H1 (cell line): ENCODE measurements at regions not wholly inside any gene's neighbourhood (a gene's known extent, or its start where the extent isn't known, plus 50 kb on each side); places are given as distances from the start of the nearest gene placed in this dataset.

Experiments used
- CTCF ChIA-PET: fragments of 300-600 bp; sonication (Branson Sonifier 250); formaldehyde crosslinking; loops from one replicate; lab custom pipeline; 2021; ENCODE audit not compliant: partially characterized antibody; lab: Charles Lee
- POLR2A ChIA-PET: fragments of 300-600 bp; sonication (Branson Sonifier 250); formaldehyde crosslinking; loops from one replicate; lab custom pipeline; 2021; ENCODE audit warnings: inconsistent platforms; ENCODE audit not compliant: partially characterized antibody; lab: Charles Lee
- DNase-seq, 2 experiments: peaks; one replicate each; pipeline versions ENCODE4 v3.0.0 to v3.0.0-alpha.2; 2010 to 2022; ENCODE audit warnings: low spot score in 2 of 2, low read depth in 1 of 2, mixed read lengths in 1 of 2
- FAIRE-seq: peaks from 2 replicates; lab custom pipeline; 2011; peaks lifted over from hg19 to GRCh38; lab: Jason Lieb, UNC
- H2AFZ ChIP-seq: 2 replicates; pipeline ENCODE4 v1.8.1; 2012; ENCODE audit warnings: low read length, inconsistent platforms
- H2AK5ac ChIP-seq: 2 replicates; pipeline ENCODE4 v1.6.1; 2013; ENCODE audit warnings: low read depth, low read length
- H2BK120ac ChIP-seq: replicated peaks from 2 replicates; pipeline ENCODE3; 2013; ENCODE audit warnings: low read depth, low read length, inconsistent platforms
- H2BK12ac ChIP-seq: 2 replicates; pipeline ENCODE4 v1.6.1; 2013; ENCODE audit warnings: low read depth, low read length
- H2BK15ac ChIP-seq: 2 replicates; pipeline ENCODE4 v1.6.1; 2013; ENCODE audit warnings: low read length
- H2BK20ac ChIP-seq: 2 replicates; pipeline ENCODE4 v1.6.1; 2013; ENCODE audit warnings: low read length
- H2BK5ac ChIP-seq: 2 replicates; pipeline ENCODE4 v1.6.1; 2013; ENCODE audit warnings: low read depth, low read length
- H3K14ac ChIP-seq: 2 replicates; pipeline ENCODE4 v1.6.1; 2013; ENCODE audit warnings: inconsistent platforms; ENCODE audit not compliant: insufficient read length
- H3K18ac ChIP-seq: 2 replicates; pipeline ENCODE4 v1.6.1; 2013; ENCODE audit warnings: low read length; ENCODE audit errors: extremely low read depth
- H3K23ac ChIP-seq: 2 replicates; pipeline ENCODE4 v1.6.1; 2013; ENCODE audit warnings: inconsistent platforms; ENCODE audit not compliant: insufficient read length
- H3K23me2 ChIP-seq: 2 replicates; pipeline ENCODE4 v1.6.1; 2013; ENCODE audit warnings: low read depth, low read length
- H3K27ac ChIP-seq: 2 replicates; pipeline ENCODE4 v1.6.1; 2011; ENCODE audit warnings: low read depth, low read length, inconsistent platforms
- H3K27me3 ChIP-seq, 4 experiments: replicated peaks in 1 of 4; 1 replicate in 1 of 4; 2 replicates in 3 of 4; pipeline versions ENCODE4 v1.6.1 to v1.8.1; 2011 to 2013; ENCODE audit warnings: low read length in 3 of 4, mild to moderate bottlenecking in 3 of 4, inconsistent platforms in 2 of 4, mixed read lengths in 2 of 4, moderate library complexity in 1 of 4; ENCODE audit not compliant: control insufficient read depth in 3 of 4, insufficient read depth in 3 of 4; ENCODE audit errors: extremely low read depth in 1 of 4
- H3K36me3 ChIP-seq, 4 experiments: 2 replicates each; pipeline versions ENCODE4 v1.6.1 to v1.8.1; 2011 to 2013; ENCODE audit warnings: mild to moderate bottlenecking in 4 of 4, low read length in 3 of 4, moderate library complexity in 2 of 4, control low read depth in 1 of 4, inconsistent platforms in 1 of 4; ENCODE audit not compliant: insufficient read depth in 4 of 4, control insufficient read depth in 2 of 4
- H3K4ac ChIP-seq: replicated peaks from 2 replicates; pipeline ENCODE3; 2013; ENCODE audit warnings: low read length, low read depth, mixed read lengths, inconsistent platforms; ENCODE audit not compliant: insufficient read length
- H3K4me1 ChIP-seq, 4 experiments: replicated peaks in 1 of 4; 1 replicate in 1 of 4; 2 replicates in 3 of 4; pipeline versions ENCODE4 v1.6.1 to v1.8.1; 2011 to 2013; ENCODE audit warnings: low read length in 3 of 4, inconsistent platforms in 2 of 4, mixed read lengths in 1 of 4; ENCODE audit not compliant: insufficient read depth in 4 of 4, control insufficient read depth in 3 of 4
- H3K4me2 ChIP-seq, 2 experiments: 2 replicates each; pipeline versions ENCODE4 v1.6.1 to v1.8.1; 2011 to 2013; ENCODE audit warnings: low read depth in 2 of 2, low read length in 2 of 2, control low read depth in 1 of 2, inconsistent platforms in 1 of 2, mild to moderate bottlenecking in 1 of 2; ENCODE audit not compliant: insufficient read depth in 1 of 2
- H3K4me3 ChIP-seq, 4 experiments: fragments of 200-600, 300-600 bp in 1 of 4; sonication (generic), shearing (Covaris generic), sonication (Bioruptor Twin) in 1 of 4; 2 replicates each; pipeline versions ENCODE4 v1.5.1 to v1.8.1; 2011 to 2016; ENCODE audit warnings: low read length in 4 of 4, low read depth in 3 of 4, control low read depth in 2 of 4, inconsistent platforms in 2 of 4, mild to moderate bottlenecking in 2 of 4, mixed read lengths in 1 of 4, moderate library complexity in 1 of 4; ENCODE audit not compliant: insufficient read depth in 2 of 4; ENCODE audit errors: extremely low read depth in 1 of 4
- H3K56ac ChIP-seq: replicated peaks from 2 replicates; pipeline ENCODE3; 2013; ENCODE audit warnings: low read depth, mild to moderate bottlenecking, mixed read lengths, low read length, inconsistent platforms; ENCODE audit not compliant: insufficient read length
- H3K79me1 ChIP-seq: 2 replicates; pipeline ENCODE4 v1.6.1; 2013; ENCODE audit warnings: low read depth, low read length, control low read depth
- H3K79me2 ChIP-seq, 2 experiments: 2 replicates each; pipeline versions ENCODE4 v1.6.1 to v1.8.1; 2012 to 2013; ENCODE audit warnings: low read length in 2 of 2, mild to moderate bottlenecking in 2 of 2, inconsistent platforms in 1 of 2; ENCODE audit not compliant: insufficient read depth in 2 of 2, control insufficient read depth in 1 of 2
- H3K9ac ChIP-seq, 4 experiments: replicated peaks in 1 of 4; 1 replicate in 1 of 4; 2 replicates in 3 of 4; pipeline versions ENCODE4 v1.6.1 to v1.8.1; 2011 to 2013; ENCODE audit warnings: low read depth in 3 of 4, low read length in 3 of 4, control low read depth in 2 of 4, mild to moderate bottlenecking in 2 of 4, moderate library complexity in 2 of 4, inconsistent platforms in 1 of 4; ENCODE audit errors: extremely low read depth in 1 of 4
- H3K9me3 ChIP-seq, 2 experiments: 2 replicates each; pipeline versions ENCODE4 v1.6.1 to v1.8.1; 2012 to 2013; ENCODE audit warnings: mild to moderate bottlenecking in 2 of 2, moderate library complexity in 2 of 2, control low read depth in 1 of 2, inconsistent platforms in 1 of 2, low read depth in 1 of 2, low read length in 1 of 2, mixed read lengths in 1 of 2; ENCODE audit not compliant: insufficient read depth in 2 of 2
- H4K20me1 ChIP-seq, 2 experiments: replicated peaks in 1 of 2; 2 replicates each; pipeline versions ENCODE3 to v1.8.1; 2011 to 2013; ENCODE audit warnings: inconsistent platforms in 2 of 2, low read length in 2 of 2, mild to moderate bottlenecking in 1 of 2; ENCODE audit not compliant: insufficient read depth in 2 of 2, control insufficient read depth in 1 of 2
- H4K5ac ChIP-seq: 2 replicates; pipeline ENCODE4 v1.6.1; 2013; ENCODE audit warnings: low read length, low read depth, mixed read lengths, inconsistent platforms; ENCODE audit not compliant: insufficient read length
- H4K8ac ChIP-seq: 2 replicates; pipeline ENCODE4 v1.8.0; 2013; ENCODE audit warnings: mild to moderate bottlenecking, moderate library complexity, low read length, inconsistent platforms; ENCODE audit not compliant: insufficient read depth; ENCODE audit errors: extremely low read depth
- H4K91ac ChIP-seq: replicated peaks from 2 replicates; pipeline ENCODE3; 2013; ENCODE audit warnings: low read length, mixed read lengths, inconsistent platforms; ENCODE audit not compliant: insufficient read length
- RFX5 ChIP-seq: IDR thresholded peaks from 2 replicates; pipeline ENCODE4 v1.6.1; 2011; ENCODE audit warnings: low read depth, low read length, improper control_type of control experiment, borderline replicate concordance
- TBP ChIP-seq: IDR thresholded peaks from 2 replicates; pipeline ENCODE4 v1.6.1; 2011; ENCODE audit warnings: low read depth, low read length, improper control_type of control experiment
- WGBS, 2 experiments: shearing (Covaris generic) in 1 of 2; methylation state at CpG; one replicate each; pipeline versions ENCODE4 v1.1.6 to v1.1.7; 2013 to 2015; ENCODE audit warnings: low lambda C conversion rate in 2 of 2, mixed read lengths in 2 of 2, inconsistent platforms in 1 of 2, low coverage in 1 of 2, missing lambda C conversion rate in 1 of 2; ENCODE audit not compliant: insufficient replicate concordance in 2 of 2, insufficient coverage in 1 of 2, insufficient read length in 1 of 2; ENCODE audit errors: extremely low coverage in 1 of 2, missing lambda C conversion rate in 1 of 2; 5-methylcytosine and 5-hydroxymethylcytosine counted together

DNA sequence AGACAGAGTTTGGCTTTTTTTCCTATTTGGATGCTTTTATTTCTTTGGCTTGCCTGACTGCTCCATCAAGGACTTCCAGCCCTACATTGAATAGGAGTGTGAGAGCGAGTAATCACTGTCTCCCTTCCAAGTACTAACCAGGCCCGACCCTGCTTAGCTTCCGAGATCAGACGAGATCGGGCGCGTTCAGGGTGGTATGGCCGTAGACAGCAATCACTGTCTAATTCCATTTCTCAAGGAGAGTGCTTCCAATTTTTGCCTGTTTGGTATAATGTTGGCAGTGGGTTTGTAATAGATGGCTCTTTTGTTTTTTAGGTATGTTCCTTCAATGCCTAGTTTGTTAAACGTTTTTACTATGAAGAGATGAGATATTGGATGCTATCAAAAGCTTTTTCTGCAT lies 125.0 kb upstream of the PEX5L start:
- H3K36me3 ChIP-seq: no peaks in the 10 kb centered on the region
- H3K23me2 ChIP-seq: no peaks in the 10 kb centered on the region
- POLR2A ChIA-PET: no interaction called here
- H4K8ac ChIP-seq: no peak overlapping the region; the same call in 1 of the 2 replicates
- no peak overlapping the region for H3K27ac ChIP-seq
- no peak overlapping the region for H3K9ac ChIP-seq
- FAIRE-seq (no peak), DNase-seq (no peak)
- WGBS, 2 experiments: 92% methylated on average over 9 of the region's 9 CpGs; no CpG with 5 or more reads in 1 of the 2 experiments
- H4K5ac ChIP-seq: no peak overlapping the region
- H3K79me1 ChIP-seq: no peaks in the 10 kb centered on the region
- no peak overlapping the region for H2BK12ac ChIP-seq
- H2BK20ac ChIP-seq: no peak overlapping the region
- no peak overlapping the region for H2AK5ac ChIP-seq
- H2BK120ac ChIP-seq: no peak overlapping the region
- no peak overlapping the region for H2BK5ac ChIP-seq
- no peak overlapping the region for H2BK15ac ChIP-seq
- no peaks in the 10 kb centered on the region for H3K27me3 ChIP-seq
- TF ChIP-seq RFX5 (no peak), TBP (peak; percentile 71)
- TF ChIP-seq, all 59 proteins: peak for 1
- H3K56ac ChIP-seq: no peak overlapping the region
- no peaks in the 10 kb centered on the region for H3K9me3 ChIP-seq
- H3K18ac ChIP-seq: no peak overlapping the region
- H3K4ac ChIP-seq: no peak overlapping the region
- no peak overlapping the region for H3K4me2 ChIP-seq
- H3K79me2 ChIP-seq: no peaks in the 10 kb centered on the region
- H3K23ac ChIP-seq: no peak overlapping the region
- CTCF ChIA-PET: no interaction called here
- H4K20me1 ChIP-seq: no peaks in the 10 kb centered on the region
- no peak overlapping the region for H3K14ac ChIP-seq
- peaks cover 0 to 5% (median 0%) of the 10 kb centered on the region in 4 experiments; a peak in 1 of 7 replicates for H3K4me1 ChIP-seq
- no peak overlapping the region for H3K4me3 ChIP-seq
- H2AFZ ChIP-seq: no peak overlapping the region
- H4K91ac ChIP-seq: no peak overlapping the region
